ENCODE measurements at regions not wholly inside any gene's neighbourhood (a gene's known extent, or its start where the extent isn't known, plus 50 kb on each side); places are given as distances from the start of the nearest gene placed in this dataset.

GRCh38 chr12:107385509-107385908 lies 292.2 kb upstream of the CRY1 start:
- TF ChIP-seq REST (IDR thresholded peaks at IDR 0.05; ENCODE audit: insufficient read depth in 1 of 2, low read depth in 2 of 2, low read length in 2 of 2) (no peak), POLR2AphosphoS5 (IDR thresholded peaks at IDR 0.05; ENCODE audit: low read depth, low read length) (no peak)
